22Rv1 (cell line): ENCODE measurements at regions not wholly inside any gene's neighbourhood (a gene's known extent, or its start where the extent isn't known, plus 50 kb on each side); places are given as distances from the start of the nearest gene placed in this dataset.

Experiments
- H3K27ac ChIP-seq: fragments of 450-650 bp; 2 replicates; pipeline ENCODE4 v1.5.1; 2017
- CTCF ChIP-seq: fragments of 450-650 bp; IDR thresholded peaks from 2 replicates; pipeline ENCODE4 v1.5.1; 2017; ENCODE audit warnings: mild to moderate bottlenecking
- ZFX ChIP-seq: fragments of 450-650 bp; IDR thresholded peaks from 2 replicates; pipeline ENCODE4 v1.6.1; 2017; ENCODE audit warnings: antibody characterized with exemption, borderline replicate concordance

GRCh38 chr2:175855236-175855635 lies 146.8 kb downstream of the LNPK start:
- no peak overlapping the region for H3K27ac ChIP-seq

GRCh38 chr2:175854665-175855064 lies 147.4 kb downstream of the LNPK start:
- no peak for TF ChIP-seq CTCF

More at GRCh38 chr2:175855236-175855635, 146.8 kb downstream of the LNPK start:
- TF ChIP-seq CTCF (no peak), ZFX (no peak)

GRCh38 chr2:175854129-175854528 lies 147.9 kb downstream of the LNPK start:
- TF ChIP-seq ZFX (no peak), CTCF (no peak)
- no peak overlapping the region for H3K27ac ChIP-seq

More at GRCh38 chr2:175854665-175855064, 147.4 kb downstream of the LNPK start:
- no peak overlapping the region for H3K27ac ChIP-seq

- TF ChIP-seq ZFX (no peak), CTCF (no peak)
- H3K27ac ChIP-seq, result no peak overlapping the region
Observed at GRCh38 chr2:175853616-175853890, 148.5 kb downstream of the LNPK start.

GRCh38 chr2:175852879-175853615 lies 149.0 kb downstream of the LNPK start:
- H3K27ac ChIP-seq, result no peak overlapping the region
- TF ChIP-seq CTCF (no peak), ZFX (no peak)

DNA sequence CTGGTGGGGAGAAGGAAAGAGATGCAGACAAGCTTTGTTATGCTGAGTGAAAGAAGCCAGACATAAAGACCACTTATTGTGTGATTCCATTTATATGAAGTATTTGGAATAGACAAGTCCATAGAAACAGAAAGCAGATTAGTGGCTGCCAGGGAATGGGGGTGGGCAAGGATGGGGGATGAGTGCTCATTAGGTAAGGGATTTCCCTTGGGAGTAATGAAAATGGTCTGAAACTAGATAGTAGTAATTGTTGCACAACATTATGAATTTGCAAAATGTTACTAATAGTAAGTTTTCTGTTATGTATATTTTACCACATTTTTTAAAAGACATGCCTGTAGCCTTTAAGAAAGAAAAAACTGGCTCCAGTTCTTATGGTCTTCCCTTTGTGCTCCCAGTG lies 154.9 kb downstream of the LNPK start:
- TF ChIP-seq CTCF (no peak), ZFX (no peak)
- H3K27ac ChIP-seq, result no peak overlapping the region

DNA sequence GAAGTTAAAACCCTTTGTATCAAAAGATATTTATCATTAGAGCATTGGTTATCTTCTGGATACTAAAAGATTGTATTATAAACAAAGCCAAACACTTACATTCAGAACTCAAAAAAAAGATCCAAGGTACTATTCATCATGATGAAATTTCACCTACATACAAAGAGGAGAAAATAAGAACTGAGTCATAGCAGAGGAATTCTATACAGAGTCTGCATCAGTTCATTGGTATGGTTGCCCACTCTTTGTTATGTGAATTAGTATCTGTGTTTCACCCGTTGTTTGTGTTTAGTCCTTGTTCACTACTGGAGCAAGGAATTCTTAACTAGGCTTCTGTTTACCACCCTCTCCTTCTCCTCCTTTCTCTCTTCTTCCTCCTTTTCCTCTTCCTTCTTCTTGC lies 157.9 kb downstream of the LNPK start:
- no peak overlapping the region for H3K27ac ChIP-seq
- TF ChIP-seq ZFX, result no peak
- TF ChIP-seq CTCF, result no peak
